ENCODE measurements at regions not wholly inside any gene's neighbourhood (a gene's known extent, or its start where the extent isn't known, plus 50 kb on each side); places are given as distances from the start of the nearest gene placed in this dataset.

GRCh38 chr14:61139006-61139599, 142.0 kb downstream of the TMEM30B start:
- Histone ChIP-seq H3K27ac (no peak overlapping the region), H3K9me3 (no peaks in the 10 kb centered on the region), H3K4me3 (no peak overlapping the region), H3K4me1 (ENCODE audit: control insufficient read depth in 1 of 2, low read depth in 2 of 2) (no peaks in the 10 kb centered on the region), H3K36me3 (no peaks in the 10 kb centered on the region), H3K27me3 (replicated peaks; ENCODE audit: insufficient read depth) (no peaks in the 10 kb centered on the region)
- no peak for TF ChIP-seq CTCF (IDR thresholded peaks at IDR 0.05)
- DNase-seq (ENCODE audit: low spot score) (no peak), ATAC-seq (ENCODE audit: insufficient number of reproducible peaks, low FRiP score, low read depth) (no peak)

DNA sequence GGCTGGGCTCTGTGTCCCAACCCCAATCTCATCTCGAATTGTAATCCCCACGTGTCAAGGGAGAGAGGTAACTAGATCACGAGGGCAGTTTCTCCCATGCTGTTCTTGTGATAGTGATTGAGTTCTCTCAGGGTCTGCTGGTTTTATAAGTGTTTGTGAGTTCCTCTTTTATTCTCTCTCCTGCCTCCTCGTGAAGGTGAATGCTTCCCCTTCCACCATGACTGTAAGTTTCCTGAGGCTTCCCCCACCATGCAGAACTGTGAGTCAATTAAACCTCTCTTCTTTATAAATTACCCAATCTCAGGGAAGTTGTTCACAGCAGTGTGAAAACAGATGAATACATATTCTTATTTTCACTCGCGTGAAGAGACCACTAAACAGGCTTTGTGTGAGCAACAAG, 148.2 kb downstream of the TMEM30B start:
- no peak for ATAC-seq (ENCODE audit: insufficient number of reproducible peaks, low FRiP score, low read depth)
- no peaks in the 10 kb centered on the region for H3K36me3 ChIP-seq

DNA sequence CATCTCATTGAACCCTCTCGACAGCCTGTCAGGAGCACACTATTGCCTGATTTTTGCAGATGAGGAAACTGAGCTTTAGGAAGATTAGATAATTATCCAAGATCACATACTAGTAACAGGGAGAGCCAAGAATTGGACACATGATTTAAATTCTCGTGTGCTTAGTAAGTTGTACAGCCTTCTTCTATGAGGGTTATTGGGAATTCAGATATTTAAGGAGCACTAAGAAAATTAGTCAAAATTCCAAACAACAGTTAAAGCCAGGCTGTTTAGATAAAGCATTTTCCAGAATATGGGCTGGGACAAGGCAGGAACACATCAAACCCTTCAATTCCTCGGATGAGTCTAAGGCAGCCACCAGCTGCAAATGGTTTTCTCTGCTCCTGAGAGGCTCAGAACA, 148.8 kb downstream of the TMEM30B start:
- Histone ChIP-seq H3K27me3 (replicated peaks; ENCODE audit: insufficient read depth) (no peaks in the 10 kb centered on the region), H3K4me3 (no peak overlapping the region), H3K27ac (no peak overlapping the region), H3K9me3 (no peaks in the 10 kb centered on the region), H3K36me3 (no peaks in the 10 kb centered on the region), H3K4me1 (ENCODE audit: control insufficient read depth in 1 of 2, low read depth in 2 of 2) (no peaks in the 10 kb centered on the region)
- ATAC-seq (ENCODE audit: insufficient number of reproducible peaks, low FRiP score, low read depth) (no peak), DNase-seq (ENCODE audit: low spot score) (no peak)
- no peak for TF ChIP-seq CTCF (IDR thresholded peaks at IDR 0.05)

More for the DNA sequence above, 148.2 kb downstream of the TMEM30B start:
- Histone ChIP-seq H3K4me1 (ENCODE audit: control insufficient read depth in 1 of 2, low read depth in 2 of 2) (no peaks in the 10 kb centered on the region), H3K27ac (no peak overlapping the region), H3K9me3 (no peaks in the 10 kb centered on the region), H3K27me3 (replicated peaks; ENCODE audit: insufficient read depth) (no peaks in the 10 kb centered on the region), H3K4me3 (no peak overlapping the region)
- DNase-seq (ENCODE audit: low spot score): no peak
- TF ChIP-seq CTCF (IDR thresholded peaks at IDR 0.05): no peak

GRCh38 chr14:61130512-61131260, 149.6 kb downstream of the SLC38A6 start:
- ATAC-seq (ENCODE audit: insufficient number of reproducible peaks, low FRiP score, low read depth): no peak
- H3K27me3 ChIP-seq (replicated peaks; ENCODE audit: insufficient read depth): no peaks in the 10 kb centered on the region
- H3K36me3 ChIP-seq: no peaks in the 10 kb centered on the region
- no peak overlapping the region for H3K27ac ChIP-seq
- no peak for TF ChIP-seq CTCF (IDR thresholded peaks at IDR 0.05)
- H3K4me3 ChIP-seq: no peak overlapping the region
- DNase-seq (ENCODE audit: low spot score): no peak
- H3K9me3 ChIP-seq: no peaks in the 10 kb centered on the region
- peaks cover 3 to 8% of the 10 kb centered on the region in 2 donors for H3K4me1 ChIP-seq (ENCODE audit: control insufficient read depth in 1 of 2, low read depth in 2 of 2)

DNA sequence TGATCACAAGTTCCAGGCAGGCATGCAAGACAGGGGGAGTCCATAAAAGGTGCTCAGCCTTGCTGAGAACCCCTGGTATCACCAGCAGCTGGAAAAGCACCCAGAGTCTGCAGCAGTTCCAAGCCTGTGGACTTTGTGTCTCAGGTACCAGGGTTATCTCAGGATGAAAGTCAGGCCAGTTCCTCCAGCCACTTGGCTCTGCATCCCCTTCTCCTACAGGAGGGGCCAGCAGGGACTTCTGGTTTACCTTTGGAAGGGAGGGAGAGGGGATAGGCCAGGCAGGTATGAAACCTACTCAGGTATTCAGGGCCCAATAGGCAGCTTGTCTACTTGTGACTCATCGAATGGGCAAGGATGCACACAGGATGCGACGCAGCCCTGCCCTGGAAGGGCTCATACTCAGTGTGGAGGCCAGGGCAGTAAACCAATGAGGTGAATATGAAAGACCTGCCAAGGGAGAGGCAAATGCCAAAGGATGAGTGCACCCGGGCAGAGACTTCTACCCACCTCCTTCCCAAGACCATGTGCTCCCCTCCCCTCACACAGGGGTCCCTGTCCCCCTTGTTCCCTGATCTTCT, 148.2 kb downstream of the SLC38A6 start:
- no peaks in the 10 kb centered on the region for H3K27me3 ChIP-seq (replicated peaks; ENCODE audit: insufficient read depth)
- no peaks in the 10 kb centered on the region for H3K36me3 ChIP-seq
- H3K9me3 ChIP-seq: no peaks in the 10 kb centered on the region
- DNase-seq (ENCODE audit: low spot score) (no peak), ATAC-seq (ENCODE audit: insufficient number of reproducible peaks, low FRiP score, low read depth) (no peak)
- TF ChIP-seq CTCF (IDR thresholded peaks at IDR 0.05): no peak
- H3K4me3 ChIP-seq: no peak overlapping the region
- no peak overlapping the region for H3K27ac ChIP-seq
- peaks cover 3 to 16% of the 10 kb centered on the region in 2 donors for H3K4me1 ChIP-seq (ENCODE audit: control insufficient read depth in 1 of 2, low read depth in 2 of 2)

Measured in thoracic aorta (tissue), 2 donors.